Right lobe of liver (tissue), 6 donors: ENCODE measurements at regions not wholly inside any gene's neighbourhood (a gene's known extent, or its start where the extent isn't known, plus 50 kb on each side); places are given as distances from the start of the nearest gene placed in this dataset.

Source experiments
- ATAC-seq, 4 donors: fragments of 200-7000 bp; cut with Tn5 transposase; one replicate each; pipeline ENCODE4 v1.9.1; 2020; ENCODE audit warnings: mild to moderate bottlenecking in 4 of 4, moderate library complexity in 4 of 4
- DNase-seq, 3 donors: peaks; one replicate each; pipeline ENCODE4 v3.0.0-alpha.2; 2020
- H3K27ac ChIP-seq, 3 donors: fragments of 200-600 bp; one replicate each; pipeline ENCODE4 v1.8.0; 2022
- H3K27me3 ChIP-seq, 2 donors: fragments of 200-600 bp; one replicate each; pipeline ENCODE4 v1.8.0; 2022
- H3K36me3 ChIP-seq, 4 donors: fragments of 200-600 bp; sonication (generic) in 1 of 4; one replicate each; pipeline versions ENCODE4 v1.5.1 to v1.8.0; 2017 to 2022; ENCODE audit warnings: control low read depth in 1 of 4
- H3K4me1 ChIP-seq, 4 donors: fragments of 200-600 bp; sonication (generic) in 1 of 4; one replicate each; pipeline versions ENCODE4 v1.5.1 to v1.8.0; 2017 to 2022; ENCODE audit warnings: control low read depth in 1 of 4
- H3K4me3 ChIP-seq, 3 donors: fragments of 200-600 bp; one replicate each; pipeline ENCODE4 v1.8.0; 2022
- H3K9me3 ChIP-seq, 4 donors: fragments of 200-600 bp; sonication (generic) in 1 of 4; one replicate each; pipeline versions ENCODE4 v1.5.1 to v1.8.0; 2017 to 2022; ENCODE audit warnings: control low read depth in 1 of 4
- POLR2A ChIP-seq: fragments of 450-650 bp; IDR thresholded peaks from one replicate; pipeline ENCODE4 v1.6.1; 2017; ENCODE audit warnings: antibody characterized with exemption, mild to moderate bottlenecking
- WGBS: methylation state at CpG from one replicate; pipeline ENCODE4 v1.1.6; 2018; ENCODE audit warnings: low coverage, low lambda C conversion rate; ENCODE audit not compliant: insufficient coverage; ENCODE audit errors: missing lambda C conversion rate; 5-methylcytosine and 5-hydroxymethylcytosine counted together
- intact Hi-C, 2 donors: fragments of 100-400 bp; cut with DNase I; formaldehyde crosslinking; loops; one replicate each; pipeline versions ENCODE4 v1.11.2 to v1.14.1; 2022
- TF ChIP-seq, protein P1 (sequence below), 4 donors: fragments of 200-600 bp in 3 of 4; fragments of 450-650 bp in 1 of 4; IDR thresholded peaks; one replicate each; pipeline versions ENCODE4 v1.5.1 to v1.8.0; 2016 to 2022; ENCODE audit warnings: antibody characterized with exemption in 4 of 4, mild to moderate bottlenecking in 2 of 4
- donor health status: DM: no; HTN: yes; CAD: no.
- donor health status: DM: no; HTN: no; CAD: no.
- donor health status: DM: no; HTN: no; CAD: no.
- donor health status: DM: no; HTN: yes; CAD: no.
- donor health status: DM: no; HTN: yes; CAD: no.

DNA sequence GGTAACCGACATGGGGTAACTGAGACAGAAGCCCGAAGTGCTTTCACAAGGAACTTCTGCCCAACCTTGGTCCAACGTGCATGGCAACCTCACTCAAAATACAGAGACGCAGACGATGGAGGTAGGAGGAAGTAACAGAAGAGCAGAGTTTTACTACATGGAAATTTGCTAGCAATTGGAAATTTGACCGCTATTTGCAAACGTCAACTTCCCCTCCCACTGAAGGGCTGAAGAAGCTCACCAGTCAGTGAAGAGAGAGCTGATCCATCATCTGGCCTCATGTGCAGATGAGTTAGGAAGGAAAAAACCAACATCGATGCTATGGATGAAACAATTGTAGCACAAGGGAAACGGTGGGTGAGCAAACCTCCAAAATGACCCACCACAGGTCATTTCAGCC is 196.7 kb downstream of the RGS3 start:
- ATAC-seq (no peak), DNase-seq (no peak)
- H3K27me3 ChIP-seq = no peaks in the 10 kb centered on the region
- peaks cover 0 to 6% (median 0%) of the 10 kb centered on the region in 4 donors for H3K4me1 ChIP-seq
- 55% methylated on average over 8 of the region's 9 CpGs for WGBS
- no peaks in the 10 kb centered on the region for H3K9me3 ChIP-seq
- no peak overlapping the region for H3K4me3 ChIP-seq
- no peak overlapping the region for H3K27ac ChIP-seq
- intact Hi-C loops = loop anchor here in 1 of 2 donors (10.0 kb wide), 1 partner anchor 215 kb away; no protein-coding TSS in a partner anchor
- TF ChIP-seq, protein P1, sequence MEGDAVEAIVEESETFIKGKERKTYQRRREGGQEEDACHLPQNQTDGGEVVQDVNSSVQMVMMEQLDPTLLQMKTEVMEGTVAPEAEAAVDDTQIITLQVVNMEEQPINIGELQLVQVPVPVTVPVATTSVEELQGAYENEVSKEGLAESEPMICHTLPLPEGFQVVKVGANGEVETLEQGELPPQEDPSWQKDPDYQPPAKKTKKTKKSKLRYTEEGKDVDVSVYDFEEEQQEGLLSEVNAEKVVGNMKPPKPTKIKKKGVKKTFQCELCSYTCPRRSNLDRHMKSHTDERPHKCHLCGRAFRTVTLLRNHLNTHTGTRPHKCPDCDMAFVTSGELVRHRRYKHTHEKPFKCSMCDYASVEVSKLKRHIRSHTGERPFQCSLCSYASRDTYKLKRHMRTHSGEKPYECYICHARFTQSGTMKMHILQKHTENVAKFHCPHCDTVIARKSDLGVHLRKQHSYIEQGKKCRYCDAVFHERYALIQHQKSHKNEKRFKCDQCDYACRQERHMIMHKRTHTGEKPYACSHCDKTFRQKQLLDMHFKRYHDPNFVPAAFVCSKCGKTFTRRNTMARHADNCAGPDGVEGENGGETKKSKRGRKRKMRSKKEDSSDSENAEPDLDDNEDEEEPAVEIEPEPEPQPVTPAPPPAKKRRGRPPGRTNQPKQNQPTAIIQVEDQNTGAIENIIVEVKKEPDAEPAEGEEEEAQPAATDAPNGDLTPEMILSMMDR (IDR thresholded peaks at IDR 0.05) = no peak
- no peak for TF ChIP-seq POLR2A
- H3K36me3 ChIP-seq = no peaks in the 10 kb centered on the region

DNA sequence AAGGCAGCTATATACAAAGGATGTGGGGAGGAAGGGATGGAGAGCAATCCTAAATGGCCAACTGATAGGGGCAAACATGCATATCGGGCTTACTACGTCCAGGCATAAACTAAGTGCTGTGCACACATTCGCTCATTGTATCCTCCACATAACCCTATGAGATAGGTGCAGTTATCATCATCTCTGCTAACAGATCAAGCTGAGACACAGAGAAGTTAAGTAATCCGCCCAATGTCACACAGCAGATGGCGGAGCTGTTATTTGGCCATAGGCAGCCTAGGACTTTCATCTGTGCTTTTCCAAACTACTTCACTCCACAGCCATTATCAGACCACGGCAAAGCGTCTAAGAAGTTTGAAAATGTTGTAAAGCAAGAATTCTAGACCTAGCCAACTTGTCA is 197.5 kb downstream of the RGS3 start:
- TF ChIP-seq, protein P1 (IDR thresholded peaks at IDR 0.05) = no peak
- no peak for TF ChIP-seq POLR2A
- Histone ChIP-seq H3K27me3 (no peaks in the 10 kb centered on the region), H3K4me3 (no peak overlapping the region), H3K27ac (no peak overlapping the region), H3K4me1 (peaks cover 0 to 4% (median 0%) of the 10 kb centered on the region in 4 donors), H3K9me3 (no peaks in the 10 kb centered on the region), H3K36me3 (no peaks in the 10 kb centered on the region)
- 88% methylated on average over 7 of the region's 7 CpGs for WGBS
- DNase-seq (no peak), ATAC-seq (no peak)
- intact Hi-C loops = loop anchor here in 1 of 2 donors (10.0 kb wide), 1 partner anchor 216 kb away; no protein-coding TSS in a partner anchor

DNA sequence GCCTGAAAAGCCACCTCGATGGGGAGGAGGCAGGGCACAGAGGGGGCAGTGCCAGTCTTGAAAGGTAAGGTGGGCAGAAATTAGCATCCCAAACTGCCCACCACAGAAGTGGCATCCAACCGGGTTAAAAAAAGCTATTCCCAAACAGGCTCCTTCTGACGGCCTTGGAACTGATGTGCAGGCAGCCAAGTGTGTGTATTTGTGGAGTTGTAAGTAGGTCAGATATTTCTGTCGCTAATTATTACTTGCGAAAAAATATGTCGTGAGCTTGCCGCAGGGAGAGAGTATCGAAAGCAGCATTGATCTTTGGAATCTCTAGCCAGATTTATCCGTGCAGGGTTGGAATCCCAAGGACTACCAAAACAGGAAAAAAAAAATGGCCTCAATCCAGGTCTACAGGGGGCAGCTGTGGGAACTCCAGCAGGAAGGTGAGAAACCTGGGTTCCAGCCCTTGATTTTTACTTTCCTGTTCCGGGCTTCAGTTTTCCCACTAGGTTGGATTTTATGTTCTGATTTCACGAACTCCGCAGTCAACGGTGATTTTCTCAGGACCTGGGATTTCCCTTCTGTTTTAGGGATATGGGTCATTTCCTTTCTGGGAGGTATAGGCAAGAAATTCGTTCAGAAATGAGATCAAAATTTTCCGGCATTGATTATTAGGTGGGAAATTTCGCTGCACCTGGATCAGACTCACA is 200.8 kb downstream of the RGS3 start:
- Histone ChIP-seq H3K27ac (no peak overlapping the region), H3K4me1 (no peaks in the 10 kb centered on the region)
- intact Hi-C loops = loop anchor here in 1 of 2 donors (10.0 kb wide), 1 partner anchor 220 kb away; no protein-coding TSS in a partner anchor

DNA sequence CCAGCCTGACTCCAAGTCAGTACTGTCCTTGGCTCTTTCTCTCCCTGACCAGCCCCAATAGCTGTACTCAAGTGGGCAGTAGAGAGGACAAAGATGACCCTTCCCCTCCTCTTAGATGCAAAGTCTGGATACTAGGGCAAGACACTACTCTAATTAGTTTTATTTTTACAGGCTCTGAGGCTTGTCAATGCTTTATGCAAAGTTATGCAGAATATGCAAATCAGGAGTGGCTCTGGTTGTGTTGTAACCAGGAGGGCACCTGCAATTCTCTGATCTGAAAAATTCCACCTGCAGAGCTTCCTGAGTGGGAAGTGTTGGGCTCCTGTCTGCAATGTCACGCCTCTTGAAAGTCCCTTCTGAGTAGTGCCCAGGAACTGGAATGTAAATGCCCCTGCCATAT is 201.5 kb downstream of the RGS3 start:
- H3K4me1 ChIP-seq = no peaks in the 10 kb centered on the region
- intact Hi-C loops = loop anchor here in 1 of 2 donors (10.0 kb wide), 1 partner anchor 220 kb away; no protein-coding TSS in a partner anchor
- no peaks in the 10 kb centered on the region for H3K36me3 ChIP-seq
- TF ChIP-seq POLR2A = no peak
- TF ChIP-seq, protein P1 (IDR thresholded peaks at IDR 0.05) = no peak
- no peak overlapping the region for H3K27ac ChIP-seq
- H3K4me3 ChIP-seq = no peak overlapping the region
- peak in 1 of 3 donors; percentile 6 for DNase-seq
- no peak for ATAC-seq
- WGBS = 40% methylated on average over 1 of the region's 1 CpG
- H3K9me3 ChIP-seq = no peaks in the 10 kb centered on the region
- H3K27me3 ChIP-seq = no peaks in the 10 kb centered on the region

More for the DNA sequence above, 200.8 kb downstream of the RGS3 start:
- TF ChIP-seq POLR2A = no peak
- TF ChIP-seq, protein P1 (IDR thresholded peaks at IDR 0.05) = no peak
- Histone ChIP-seq H3K27me3 (no peaks in the 10 kb centered on the region), H3K4me3 (no peak overlapping the region), H3K36me3 (no peaks in the 10 kb centered on the region), H3K9me3 (no peaks in the 10 kb centered on the region)
- WGBS = 73% methylated on average over 16 of the region's 16 CpGs
- no peak for ATAC-seq
- peak in 1 of 3 donors; percentile 8 for DNase-seq
